HEK293 (cell line): ENCODE measurements at regions not wholly inside any gene's neighbourhood (a gene's known extent, or its start where the extent isn't known, plus 50 kb on each side); places are given as distances from the start of the nearest gene placed in this dataset.

Experiments
- KLF16 ChIP-seq: fragments of 450-650 bp; formaldehyde crosslinking; IDR thresholded peaks from 2 replicates; pipeline ENCODE4 v1.5.1; 2017; ENCODE audit warnings: missing biosample characterization, missing genetic modification characterization
- ZBTB6 ChIP-seq: fragments of 450-650 bp; formaldehyde crosslinking; IDR thresholded peaks from 2 replicates; pipeline ENCODE4 v1.5.1; 2017; ENCODE audit warnings: missing biosample characterization, missing genetic modification characterization
- ZNF302 ChIP-seq: fragments of 450-650 bp; formaldehyde crosslinking; IDR thresholded peaks from 2 replicates; pipeline ENCODE4 v1.5.1; 2016; ENCODE audit warnings: missing biosample characterization, missing genetic modification characterization, low read depth
- ZNF529 ChIP-seq: fragments of 450-650 bp; formaldehyde crosslinking; IDR thresholded peaks from 2 replicates; pipeline ENCODE4 v1.5.1; 2017; ENCODE audit warnings: missing genetic modification characterization, missing biosample characterization; ENCODE audit not compliant: insufficient replicate concordance
- ZNF544 ChIP-seq: fragments of 450-650 bp; formaldehyde crosslinking; IDR thresholded peaks from 2 replicates; pipeline ENCODE4 v1.5.0; 2017; ENCODE audit warnings: missing biosample characterization, missing genetic modification characterization
- ZNF707 ChIP-seq: fragments of 450-650 bp; formaldehyde crosslinking; IDR thresholded peaks from 2 replicates; pipeline ENCODE4 v1.5.1; 2016; ENCODE audit warnings: missing biosample characterization, missing genetic modification characterization
- ZNF777 ChIP-seq: fragments of 450-650 bp; formaldehyde crosslinking; IDR thresholded peaks from 2 replicates; pipeline ENCODE4 v1.5.1; 2017; ENCODE audit warnings: missing biosample characterization, missing genetic modification characterization, borderline replicate concordance
- ZNF785 ChIP-seq: fragments of 450-650 bp; formaldehyde crosslinking; IDR thresholded peaks from 2 replicates; pipeline ENCODE4 v1.5.1; 2016; ENCODE audit warnings: missing biosample characterization, missing genetic modification characterization
- TF ChIP-seq, protein P1 (sequence below): fragments of 450-650 bp; formaldehyde crosslinking; IDR thresholded peaks from 2 replicates; pipeline ENCODE4 v1.5.1; 2016; ENCODE audit warnings: missing biosample characterization, missing genetic modification characterization, low read depth
- TF ChIP-seq, protein P2 (sequence below): fragments of 450-650 bp; formaldehyde crosslinking; IDR thresholded peaks from 2 replicates; pipeline ENCODE4 v1.5.1; 2016; ENCODE audit warnings: missing biosample characterization, missing genetic modification characterization
- TF ChIP-seq, protein P3 (sequence below): fragments of 450-650 bp; formaldehyde crosslinking; IDR thresholded peaks from 2 replicates; pipeline ENCODE4 v1.5.1; 2017; ENCODE audit warnings: missing biosample characterization, mild to moderate bottlenecking, missing genetic modification characterization, moderate library complexity
- TF ChIP-seq, protein P4 (sequence below): fragments of 450-650 bp; formaldehyde crosslinking; optimal IDR thresholded peaks from 2 replicates; pipeline ENCODE3; 2016; ENCODE audit warnings: missing biosample characterization, mild to moderate bottlenecking, missing genetic modification characterization

DNA sequence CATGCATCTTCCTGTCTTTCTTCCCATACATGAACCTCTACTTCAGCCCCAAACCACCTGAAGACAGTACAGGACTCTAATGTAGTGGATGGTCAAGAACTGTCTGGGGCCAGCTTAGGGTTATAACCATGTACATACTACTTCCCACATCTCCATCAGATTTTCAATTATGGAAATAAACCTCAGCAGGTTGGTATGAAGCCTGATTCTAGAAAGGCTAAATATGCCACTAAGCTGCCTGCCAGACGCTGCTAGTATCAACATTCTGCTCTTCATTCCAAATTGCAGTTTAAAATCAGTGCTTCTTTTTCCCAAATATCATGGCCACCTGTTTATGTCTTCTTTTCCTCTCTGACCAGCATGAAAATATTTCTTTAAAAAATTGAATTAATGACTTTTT lies 99.2 kb upstream of the ID4 start:
- TF ChIP-seq ZNF529 (tag by site-specific recombination), result no peak
- no peak for TF ChIP-seq ZNF777
- TF ChIP-seq, protein P1, sequence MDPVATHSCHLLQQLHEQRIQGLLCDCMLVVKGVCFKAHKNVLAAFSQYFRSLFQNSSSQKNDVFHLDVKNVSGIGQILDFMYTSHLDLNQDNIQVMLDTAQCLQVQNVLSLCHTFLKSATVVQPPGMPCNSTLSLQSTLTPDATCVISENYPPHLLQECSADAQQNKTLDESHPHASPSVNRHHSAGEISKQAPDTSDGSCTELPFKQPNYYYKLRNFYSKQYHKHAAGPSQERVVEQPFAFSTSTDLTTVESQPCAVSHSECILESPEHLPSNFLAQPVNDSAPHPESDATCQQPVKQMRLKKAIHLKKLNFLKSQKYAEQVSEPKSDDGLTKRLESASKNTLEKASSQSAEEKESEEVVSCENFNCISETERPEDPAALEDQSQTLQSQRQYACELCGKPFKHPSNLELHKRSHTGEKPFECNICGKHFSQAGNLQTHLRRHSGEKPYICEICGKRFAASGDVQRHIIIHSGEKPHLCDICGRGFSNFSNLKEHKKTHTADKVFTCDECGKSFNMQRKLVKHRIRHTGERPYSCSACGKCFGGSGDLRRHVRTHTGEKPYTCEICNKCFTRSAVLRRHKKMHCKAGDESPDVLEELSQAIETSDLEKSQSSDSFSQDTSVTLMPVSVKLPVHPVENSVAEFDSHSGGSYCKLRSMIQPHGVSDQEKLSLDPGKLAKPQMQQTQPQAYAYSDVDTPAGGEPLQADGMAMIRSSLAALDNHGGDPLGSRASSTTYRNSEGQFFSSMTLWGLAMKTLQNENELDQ, result no peak
- TF ChIP-seq, protein P2, sequence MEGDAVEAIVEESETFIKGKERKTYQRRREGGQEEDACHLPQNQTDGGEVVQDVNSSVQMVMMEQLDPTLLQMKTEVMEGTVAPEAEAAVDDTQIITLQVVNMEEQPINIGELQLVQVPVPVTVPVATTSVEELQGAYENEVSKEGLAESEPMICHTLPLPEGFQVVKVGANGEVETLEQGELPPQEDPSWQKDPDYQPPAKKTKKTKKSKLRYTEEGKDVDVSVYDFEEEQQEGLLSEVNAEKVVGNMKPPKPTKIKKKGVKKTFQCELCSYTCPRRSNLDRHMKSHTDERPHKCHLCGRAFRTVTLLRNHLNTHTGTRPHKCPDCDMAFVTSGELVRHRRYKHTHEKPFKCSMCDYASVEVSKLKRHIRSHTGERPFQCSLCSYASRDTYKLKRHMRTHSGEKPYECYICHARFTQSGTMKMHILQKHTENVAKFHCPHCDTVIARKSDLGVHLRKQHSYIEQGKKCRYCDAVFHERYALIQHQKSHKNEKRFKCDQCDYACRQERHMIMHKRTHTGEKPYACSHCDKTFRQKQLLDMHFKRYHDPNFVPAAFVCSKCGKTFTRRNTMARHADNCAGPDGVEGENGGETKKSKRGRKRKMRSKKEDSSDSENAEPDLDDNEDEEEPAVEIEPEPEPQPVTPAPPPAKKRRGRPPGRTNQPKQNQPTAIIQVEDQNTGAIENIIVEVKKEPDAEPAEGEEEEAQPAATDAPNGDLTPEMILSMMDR (tag by site-specific recombination), result no peak
- TF ChIP-seq KLF16, result no peak
- TF ChIP-seq, protein P3, sequence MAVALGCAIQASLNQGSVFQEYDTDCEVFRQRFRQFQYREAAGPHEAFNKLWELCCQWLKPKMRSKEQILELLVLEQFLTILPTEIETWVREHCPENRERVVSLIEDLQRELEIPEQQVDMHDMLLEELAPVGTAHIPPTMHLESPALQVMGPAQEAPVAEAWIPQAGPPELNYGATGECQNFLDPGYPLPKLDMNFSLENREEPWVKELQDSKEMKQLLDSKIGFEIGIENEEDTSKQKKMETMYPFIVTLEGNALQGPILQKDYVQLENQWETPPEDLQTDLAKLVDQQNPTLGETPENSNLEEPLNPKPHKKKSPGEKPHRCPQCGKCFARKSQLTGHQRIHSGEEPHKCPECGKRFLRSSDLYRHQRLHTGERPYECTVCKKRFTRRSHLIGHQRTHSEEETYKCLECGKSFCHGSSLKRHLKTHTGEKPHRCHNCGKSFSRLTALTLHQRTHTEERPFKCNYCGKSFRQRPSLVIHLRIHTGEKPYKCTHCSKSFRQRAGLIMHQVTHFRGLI, result no peak
- TF ChIP-seq ZNF707 (tag by site-specific recombination), result no peak
- no peak for TF ChIP-seq ZBTB6 (tag by site-specific recombination)
- no peak for TF ChIP-seq ZNF302 (tag by site-specific recombination)
- TF ChIP-seq, protein P4, sequence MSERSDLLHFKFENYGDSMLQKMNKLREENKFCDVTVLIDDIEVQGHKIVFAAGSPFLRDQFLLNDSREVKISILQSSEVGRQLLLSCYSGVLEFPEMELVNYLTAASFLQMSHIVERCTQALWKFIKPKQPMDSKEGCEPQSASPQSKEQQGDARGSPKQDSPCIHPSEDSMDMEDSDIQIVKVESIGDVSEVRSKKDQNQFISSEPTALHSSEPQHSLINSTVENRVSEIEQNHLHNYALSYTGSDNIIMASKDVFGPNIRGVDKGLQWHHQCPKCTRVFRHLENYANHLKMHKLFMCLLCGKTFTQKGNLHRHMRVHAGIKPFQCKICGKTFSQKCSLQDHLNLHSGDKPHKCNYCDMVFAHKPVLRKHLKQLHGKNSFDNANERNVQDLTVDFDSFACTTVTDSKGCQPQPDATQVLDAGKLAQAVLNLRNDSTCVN, result no peak
- TF ChIP-seq ZNF785 (tag by site-specific recombination), result no peak
- no peak for TF ChIP-seq ZNF544 (tag by site-specific recombination)
